ENCODE measurements at regions not wholly inside any gene's neighbourhood (a gene's known extent, or its start where the extent isn't known, plus 50 kb on each side); places are given as distances from the start of the nearest gene placed in this dataset.

DNA sequence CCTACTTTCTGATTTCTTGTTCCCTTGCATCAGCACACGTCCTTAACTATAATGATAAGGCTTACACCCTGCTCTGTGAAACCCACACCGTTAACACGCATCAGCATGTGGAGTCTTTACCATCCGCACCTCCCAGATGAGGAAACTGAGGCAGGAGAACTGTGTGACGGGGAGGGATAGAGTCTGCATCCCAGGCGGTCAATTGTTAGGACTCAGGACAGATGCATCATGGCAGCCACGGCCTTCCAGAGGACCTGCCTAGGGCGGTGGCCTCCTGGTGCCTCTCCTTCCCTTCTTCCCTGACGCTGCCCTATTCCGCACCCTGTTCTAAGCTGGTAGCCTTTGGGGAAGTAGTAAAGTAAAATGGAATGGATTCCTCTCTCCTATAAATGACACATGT lies 326.0 kb downstream of the TEX29 start:
- no peak for DNase-seq
- Mint-ChIP-seq H3K4me1 (no peaks in the 10 kb centered on the region), H3K36me3 (no peaks in the 10 kb centered on the region), H3K27me3 (peaks cover 2 to 12% of the 10 kb centered on the region in 2 donors), H3K9me3 (peaks cover 0 to 2% (median 0%) of the 10 kb centered on the region in 5 donors), H3K27ac (no peak overlapping the region), H3K4me3 (no peak overlapping the region)
- Histone ChIP-seq H3K4me3 (ENCODE audit: low read length) (no peak overlapping the region), H3K27ac (ENCODE audit: low read depth, low read length) (no peak overlapping the region), H3K9me3 (ENCODE audit: low read length) (no peaks in the 10 kb centered on the region), H3K27me3 (ENCODE audit: insufficient read depth, low read length, poor library complexity, severe bottlenecking) (no peaks in the 10 kb centered on the region), H3K36me3 (ENCODE audit: insufficient read depth, low read length) (no peaks in the 10 kb centered on the region), H3K4me1 (ENCODE audit: insufficient read depth, low read length) (no peaks in the 10 kb centered on the region)
- POLR2A ChIA-PET = no interaction called here
- CTCF ChIA-PET = no interaction called here

DNA sequence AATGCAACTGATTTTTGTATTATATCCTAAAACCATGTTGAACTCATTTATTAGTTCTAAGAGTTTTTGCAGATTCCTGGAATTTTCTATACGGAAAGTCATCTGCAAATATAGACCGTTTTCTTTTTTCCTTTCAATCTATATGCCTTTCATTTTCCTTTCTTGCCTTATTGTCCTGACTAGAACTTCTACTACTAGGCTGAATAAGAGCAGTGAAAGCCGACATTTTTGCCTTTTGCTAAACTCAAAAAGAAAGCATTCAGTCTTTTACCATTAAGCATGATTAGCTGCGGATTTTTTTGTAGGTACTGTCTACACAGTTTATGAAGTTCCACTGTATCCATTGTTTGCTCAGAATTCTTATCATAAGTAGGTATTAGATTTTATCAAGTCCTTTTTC lies 328.4 kb downstream of the TEX29 start:
- H3K4me3 Mint-ChIP-seq = no peak overlapping the region

DNA sequence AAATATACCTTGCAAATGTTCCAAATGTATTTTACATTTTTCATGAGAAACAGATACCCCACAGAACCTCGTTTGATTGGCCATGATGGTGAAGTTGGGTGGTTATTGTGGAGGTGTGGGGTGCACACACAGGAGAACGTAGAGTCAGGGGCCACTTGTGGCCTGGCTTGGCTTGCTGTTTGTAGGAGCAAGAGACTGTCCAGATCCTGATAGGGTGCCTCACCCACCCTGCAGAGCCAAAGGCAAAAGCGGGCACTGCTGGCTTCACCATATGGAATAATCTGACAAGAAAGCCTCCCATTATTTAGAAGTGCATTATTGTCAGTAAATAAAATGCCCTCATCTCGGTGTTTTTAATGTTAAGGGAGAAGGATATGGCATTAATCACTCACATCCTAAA lies 330.2 kb downstream of the TEX29 start:
- Histone ChIP-seq H3K9me3 (ENCODE audit: low read length) (no peaks in the 10 kb centered on the region), H3K27me3 (ENCODE audit: insufficient read depth, low read length, poor library complexity, severe bottlenecking) (no peaks in the 10 kb centered on the region), H3K27ac (ENCODE audit: low read depth, low read length) (no peak overlapping the region), H3K4me1 (ENCODE audit: insufficient read depth, low read length) (no peaks in the 10 kb centered on the region), H3K4me3 (ENCODE audit: low read length) (no peak overlapping the region), H3K36me3 (ENCODE audit: insufficient read depth, low read length) (no peaks in the 10 kb centered on the region)
- H3K4me3 Mint-ChIP-seq = no peak overlapping the region
- POLR2A ChIA-PET = no interaction called here
- no peaks in the 10 kb centered on the region for H3K36me3 Mint-ChIP-seq
- CTCF ChIA-PET = no interaction called here
- no peaks in the 10 kb centered on the region for H3K4me1 Mint-ChIP-seq
- peaks cover 0 to 4% (median 0%) of the 10 kb centered on the region in 5 donors for H3K9me3 Mint-ChIP-seq
- DNase-seq = no peak
- H3K27me3 Mint-ChIP-seq = peaks cover 8 to 31% of the 10 kb centered on the region in 2 donors
- H3K27ac Mint-ChIP-seq = no peak overlapping the region

More for the DNA sequence above, 328.4 kb downstream of the TEX29 start:
- no peak for DNase-seq
- CTCF ChIA-PET = no interaction called here
- Histone ChIP-seq H3K4me1 (ENCODE audit: insufficient read depth, low read length) (no peaks in the 10 kb centered on the region), H3K27me3 (ENCODE audit: insufficient read depth, low read length, poor library complexity, severe bottlenecking) (no peaks in the 10 kb centered on the region), H3K36me3 (ENCODE audit: insufficient read depth, low read length) (no peaks in the 10 kb centered on the region), H3K27ac (ENCODE audit: low read depth, low read length) (no peak overlapping the region), H3K9me3 (ENCODE audit: low read length) (no peaks in the 10 kb centered on the region), H3K4me3 (ENCODE audit: low read length) (no peak overlapping the region)
- POLR2A ChIA-PET = no interaction called here
- Mint-ChIP-seq H3K4me1 (no peaks in the 10 kb centered on the region), H3K27ac (no peak overlapping the region), H3K27me3 (peaks cover 8 to 25% of the 10 kb centered on the region in 2 donors), H3K36me3 (no peaks in the 10 kb centered on the region), H3K9me3 (peaks cover 0 to 2% (median 0%) of the 10 kb centered on the region in 5 donors)

DNA sequence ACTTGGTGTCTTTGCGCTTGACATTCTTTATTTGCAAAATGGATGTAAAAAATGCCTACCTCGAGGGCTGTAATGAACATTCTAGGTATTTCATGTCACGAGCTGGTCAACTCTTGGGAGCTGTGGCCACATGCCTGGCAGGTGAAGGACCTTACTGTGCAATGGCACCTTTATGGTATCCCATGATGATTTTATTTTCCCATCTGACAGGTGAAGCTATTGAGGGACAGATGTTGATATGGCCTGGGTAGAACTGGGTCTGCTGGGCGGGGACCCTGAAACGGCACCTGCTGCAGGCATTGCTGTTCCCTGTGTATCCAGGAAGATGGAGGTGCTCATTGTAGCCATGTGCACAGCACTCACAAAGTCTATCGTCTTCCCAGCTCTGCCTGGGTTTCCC lies 332.2 kb downstream of the TEX29 start:
- Histone ChIP-seq H3K9me3 (ENCODE audit: low read length) (no peaks in the 10 kb centered on the region), H3K4me1 (ENCODE audit: insufficient read depth, low read length) (no peaks in the 10 kb centered on the region), H3K27me3 (ENCODE audit: insufficient read depth, low read length, poor library complexity, severe bottlenecking) (no peaks in the 10 kb centered on the region), H3K4me3 (ENCODE audit: low read length) (no peak overlapping the region), H3K27ac (ENCODE audit: low read depth, low read length) (no peak overlapping the region), H3K36me3 (ENCODE audit: insufficient read depth, low read length) (no peaks in the 10 kb centered on the region)
- no peak overlapping the region for H3K4me3 Mint-ChIP-seq
- POLR2A ChIA-PET = no interaction called here
- peaks cover 7 to 31% of the 10 kb centered on the region in 2 donors for H3K27me3 Mint-ChIP-seq
- CTCF ChIA-PET = no interaction called here
- no peak overlapping the region for H3K27ac Mint-ChIP-seq
- no peaks in the 10 kb centered on the region for H3K4me1 Mint-ChIP-seq
- H3K9me3 Mint-ChIP-seq = peaks cover 0 to 4% (median 0%) of the 10 kb centered on the region in 5 donors
- DNase-seq = no peak
- H3K36me3 Mint-ChIP-seq = no peaks in the 10 kb centered on the region

DNA sequence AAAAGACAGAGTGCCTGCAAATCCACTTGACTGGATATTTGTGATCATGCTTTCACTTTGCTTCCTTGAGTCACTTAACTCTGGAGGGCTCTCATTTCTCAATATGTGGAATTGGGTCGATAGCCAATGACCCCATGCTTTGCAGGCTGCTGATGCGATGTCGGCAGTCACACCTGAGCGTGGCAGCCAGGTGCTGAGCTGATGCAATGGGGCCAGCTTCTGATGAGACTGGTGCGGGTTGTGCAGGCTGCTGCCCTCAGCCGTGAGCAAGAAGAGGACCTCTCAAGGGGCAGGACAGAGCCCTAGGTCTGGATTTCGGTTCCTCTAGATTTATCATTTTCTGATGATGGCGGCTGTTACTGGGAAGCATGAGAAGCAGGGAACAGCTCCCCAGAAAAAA lies 334.1 kb downstream of the TEX29 start:
- POLR2A ChIA-PET = no interaction called here
- CTCF ChIA-PET = no interaction called here
- H3K36me3 Mint-ChIP-seq = no peaks in the 10 kb centered on the region

DNA sequence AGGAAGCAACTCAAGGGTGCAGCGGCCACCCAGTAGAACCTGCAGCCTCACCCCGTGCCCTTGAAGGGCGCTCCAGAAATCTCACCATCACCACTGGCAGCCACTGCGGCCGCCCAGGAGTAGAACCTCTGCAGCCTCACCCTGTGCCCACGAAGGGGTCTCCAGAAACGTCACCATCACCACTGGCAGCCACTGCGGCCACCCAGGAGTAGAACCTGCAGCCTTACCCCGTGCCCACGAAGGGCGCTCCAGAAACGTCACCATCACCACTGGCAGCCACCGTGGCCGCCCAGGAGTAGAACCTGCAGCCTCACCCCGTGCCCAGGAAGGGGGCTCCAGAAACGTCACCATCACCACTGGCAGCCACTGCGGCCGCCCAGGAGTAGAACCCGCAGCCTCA lies 336.0 kb downstream of the TEX29 start:
- ChIA-PET POLR2A (no interaction called here), CTCF (no interaction called here)
- H3K27ac Mint-ChIP-seq = no peak overlapping the region
- no peaks in the 10 kb centered on the region for H3K9me3 ChIP-seq (ENCODE audit: low read length)
- H3K4me1 ChIP-seq (ENCODE audit: insufficient read depth, low read length) = no peaks in the 10 kb centered on the region
- H3K4me3 ChIP-seq (ENCODE audit: low read length) = no peak overlapping the region
- peaks cover 0 to 5% (median 0%) of the 10 kb centered on the region in 5 donors for H3K9me3 Mint-ChIP-seq
- no peaks in the 10 kb centered on the region for H3K36me3 ChIP-seq (ENCODE audit: insufficient read depth, low read length)
- no peak overlapping the region for H3K27ac ChIP-seq (ENCODE audit: low read depth, low read length)
- no peaks in the 10 kb centered on the region for H3K4me1 Mint-ChIP-seq
- H3K36me3 Mint-ChIP-seq = no peaks in the 10 kb centered on the region
- H3K27me3 ChIP-seq (ENCODE audit: insufficient read depth, low read length, poor library complexity, severe bottlenecking) = no peaks in the 10 kb centered on the region
- no peak overlapping the region for H3K4me3 Mint-ChIP-seq
- peaks cover 7 to 18% of the 10 kb centered on the region in 2 donors for H3K27me3 Mint-ChIP-seq
- no peak for DNase-seq

More for the DNA sequence above, 334.1 kb downstream of the TEX29 start:
- Histone ChIP-seq H3K27ac (ENCODE audit: low read depth, low read length) (no peak overlapping the region), H3K27me3 (ENCODE audit: insufficient read depth, low read length, poor library complexity, severe bottlenecking) (no peaks in the 10 kb centered on the region), H3K36me3 (ENCODE audit: insufficient read depth, low read length) (no peaks in the 10 kb centered on the region), H3K9me3 (ENCODE audit: low read length) (no peaks in the 10 kb centered on the region), H3K4me1 (ENCODE audit: insufficient read depth, low read length) (no peaks in the 10 kb centered on the region), H3K4me3 (ENCODE audit: low read length) (no peak overlapping the region)
- Mint-ChIP-seq H3K27ac (no peak overlapping the region), H3K4me1 (no peaks in the 10 kb centered on the region), H3K9me3 (peaks cover 0 to 4% (median 0%) of the 10 kb centered on the region in 5 donors), H3K27me3 (peaks cover 7 to 31% of the 10 kb centered on the region in 2 donors), H3K4me3 (no peak overlapping the region)
- no peak for DNase-seq

DNA sequence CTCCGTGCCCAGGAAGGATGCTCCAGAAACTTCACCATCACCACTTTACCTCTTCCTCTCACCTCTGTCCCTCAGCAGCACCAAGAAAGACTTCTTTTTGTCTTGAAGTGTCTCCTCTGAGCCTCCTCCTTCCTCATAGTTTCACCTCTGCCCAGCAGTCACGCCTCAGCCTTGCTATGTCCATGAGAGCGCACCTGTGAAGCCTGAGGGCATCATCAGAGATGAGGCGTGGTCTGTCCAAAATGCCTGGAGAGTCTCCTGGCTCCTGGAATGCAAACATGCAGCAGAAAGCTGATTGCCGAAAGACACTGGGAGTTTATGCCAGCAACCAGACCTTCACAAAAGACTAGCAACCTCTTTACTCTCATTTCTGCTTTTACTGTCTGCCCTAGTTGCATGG lies 336.6 kb downstream of the TEX29 start:
- H3K27ac ChIP-seq (ENCODE audit: low read depth, low read length) = no peak overlapping the region
- Mint-ChIP-seq H3K36me3 (no peaks in the 10 kb centered on the region), H3K27ac (peak overlapping the region in 1 of 8 donors; percentile 55), H3K27me3 (peaks cover 5 to 18% of the 10 kb centered on the region in 2 donors), H3K4me3 (no peak overlapping the region), H3K9me3 (peaks cover 0 to 5% (median 0%) of the 10 kb centered on the region in 5 donors), H3K4me1 (no peaks in the 10 kb centered on the region)
- H3K4me3 ChIP-seq (ENCODE audit: low read length) = no peak overlapping the region
- no peaks in the 10 kb centered on the region for H3K27me3 ChIP-seq (ENCODE audit: insufficient read depth, low read length, poor library complexity, severe bottlenecking)
- H3K9me3 ChIP-seq (ENCODE audit: low read length) = no peaks in the 10 kb centered on the region
- no peaks in the 10 kb centered on the region for H3K4me1 ChIP-seq (ENCODE audit: insufficient read depth, low read length)
- DNase-seq = no peak
- H3K36me3 ChIP-seq (ENCODE audit: insufficient read depth, low read length) = no peaks in the 10 kb centered on the region
- CTCF ChIA-PET = no interaction called here
- POLR2A ChIA-PET = no interaction called here

DNA sequence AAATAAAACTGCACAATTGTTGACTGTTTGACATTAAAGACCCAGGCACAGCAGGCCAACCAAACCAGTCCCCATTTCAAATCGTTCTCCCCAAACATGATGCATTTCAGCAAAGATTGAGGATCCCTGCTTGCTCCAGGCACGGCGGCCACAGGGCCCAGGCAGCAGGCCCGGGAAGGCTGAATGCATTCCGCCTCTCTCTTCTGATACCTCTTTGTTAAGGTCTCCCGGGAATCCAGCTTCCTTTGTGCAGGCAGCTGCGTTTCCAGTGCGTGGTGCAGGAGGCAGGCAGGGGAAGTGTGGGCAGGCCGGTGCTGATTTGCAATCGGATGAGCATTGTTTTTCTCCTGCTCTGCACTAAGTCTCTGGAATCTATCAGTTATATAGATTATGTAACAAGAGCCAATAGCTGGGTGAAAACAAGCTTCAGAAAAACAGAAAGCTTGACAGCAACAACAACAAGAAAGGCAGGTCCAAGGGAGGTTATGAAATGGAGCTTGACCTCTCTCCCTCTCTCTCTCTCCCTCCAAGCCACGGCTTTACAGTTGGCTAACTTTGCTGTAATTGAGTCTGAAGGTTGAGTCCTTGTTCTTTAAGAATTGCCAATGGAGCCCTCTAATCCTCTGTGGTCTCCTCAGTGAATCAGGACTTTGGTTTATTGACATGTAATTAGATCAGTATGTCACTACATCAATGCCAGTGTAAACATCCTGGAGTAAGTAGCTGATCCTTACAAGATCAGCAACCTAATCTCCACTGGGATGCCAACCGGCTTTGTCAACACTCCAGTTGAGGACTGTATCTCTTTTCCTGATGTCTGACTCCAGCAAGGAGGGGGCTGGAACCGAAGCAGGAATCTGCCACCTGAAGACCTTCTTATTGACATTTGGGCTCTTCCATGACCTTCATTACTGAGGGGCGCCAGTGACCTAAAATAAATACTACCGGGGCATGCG lies 338.0 kb downstream of the TEX29 start:
- Mint-ChIP-seq H3K4me3 (no peak overlapping the region), H3K4me1 (no peaks in the 10 kb centered on the region), H3K9me3 (peaks cover 0 to 5% (median 2%) of the 10 kb centered on the region in 5 donors), H3K36me3 (no peaks in the 10 kb centered on the region), H3K27me3 (peaks cover 1 to 12% of the 10 kb centered on the region in 2 donors), H3K27ac (no peak overlapping the region)
- Histone ChIP-seq H3K36me3 (ENCODE audit: insufficient read depth, low read length) (no peaks in the 10 kb centered on the region), H3K27me3 (ENCODE audit: insufficient read depth, low read length, poor library complexity, severe bottlenecking) (no peaks in the 10 kb centered on the region), H3K4me3 (ENCODE audit: low read length) (no peak overlapping the region), H3K27ac (ENCODE audit: low read depth, low read length) (no peak overlapping the region), H3K9me3 (ENCODE audit: low read length) (no peaks in the 10 kb centered on the region), H3K4me1 (ENCODE audit: insufficient read depth, low read length) (no peaks in the 10 kb centered on the region)
- no peak for DNase-seq
- ChIA-PET CTCF (interaction anchor here (1.0 kb wide), 1 partner anchor 10 kb away, joined by 3 read pairs; no protein-coding TSS in a partner anchor), POLR2A (no interaction called here)
